Parathyroid adenoma (tissue), 2 donors: ENCODE measurements at regions not wholly inside any gene's neighbourhood (a gene's known extent, or its start where the extent isn't known, plus 50 kb on each side); places are given as distances from the start of the nearest gene placed in this dataset.

Source experiments
- H2AFZ ChIP-seq: fragments of 300-600 bp; sonication (generic); one replicate; pipeline ENCODE4 v1.7.0; 2017; ENCODE audit warnings: antibody characterized with exemption, mild to moderate bottlenecking
- H3K27ac ChIP-seq: fragments of 300-600 bp; sonication (generic); one replicate; pipeline ENCODE4 v1.7.0; 2017
- H3K27me3 ChIP-seq: fragments of 300-600 bp; sonication (generic); one replicate; pipeline ENCODE4 v1.7.0; 2017; ENCODE audit warnings: low read length; ENCODE audit not compliant: control insufficient read depth, insufficient read depth
- H3K36me3 ChIP-seq: fragments of 300-600 bp; sonication (generic); one replicate; pipeline ENCODE4 v1.7.0; 2017; ENCODE audit warnings: low read length; ENCODE audit not compliant: control insufficient read depth, insufficient read depth
- H3K4me1 ChIP-seq: fragments of 300-600 bp; sonication (generic); one replicate; pipeline ENCODE4 v1.7.0; 2017; ENCODE audit warnings: control low read depth
- H3K4me2 ChIP-seq: fragments of 300-600 bp; sonication (generic); one replicate; pipeline ENCODE4 v1.7.0; 2017; ENCODE audit warnings: low read length
- H3K4me3 ChIP-seq: fragments of 300-600 bp; sonication (generic); one replicate; pipeline ENCODE4 v1.7.0; 2017; ENCODE audit warnings: low read depth, low read length
- H3K79me2 ChIP-seq: fragments of 300-600 bp; sonication (generic); one replicate; pipeline ENCODE4 v1.7.0; 2017; ENCODE audit warnings: control low read depth
- H3K9ac ChIP-seq: fragments of 300-600 bp; sonication (generic); one replicate; pipeline ENCODE4 v1.7.0; 2017; ENCODE audit warnings: mild to moderate bottlenecking
- H3K9me3 ChIP-seq: fragments of 300-600 bp; sonication (generic); one replicate; pipeline ENCODE4 v1.7.0; 2017; ENCODE audit warnings: low read length; ENCODE audit not compliant: control insufficient read depth
- TF ChIP-seq, protein P1 (sequence below): fragments of 300-600 bp; sonication (generic); IDR thresholded peaks from one replicate; pipeline ENCODE4 v1.7.0; 2017; ENCODE audit warnings: antibody characterized with exemption, mild to moderate bottlenecking
- donor health status: primary hyperparathyroidism.

- H3K27me3 ChIP-seq: no peaks in the 10 kb centered on the region
- no peaks in the 10 kb centered on the region for H3K36me3 ChIP-seq
- no peak overlapping the region for H2AFZ ChIP-seq
- no peak overlapping the region for H3K9ac ChIP-seq
- H3K27ac ChIP-seq: no peak overlapping the region
- H3K4me2 ChIP-seq: no peak overlapping the region
- TF ChIP-seq, protein P1, sequence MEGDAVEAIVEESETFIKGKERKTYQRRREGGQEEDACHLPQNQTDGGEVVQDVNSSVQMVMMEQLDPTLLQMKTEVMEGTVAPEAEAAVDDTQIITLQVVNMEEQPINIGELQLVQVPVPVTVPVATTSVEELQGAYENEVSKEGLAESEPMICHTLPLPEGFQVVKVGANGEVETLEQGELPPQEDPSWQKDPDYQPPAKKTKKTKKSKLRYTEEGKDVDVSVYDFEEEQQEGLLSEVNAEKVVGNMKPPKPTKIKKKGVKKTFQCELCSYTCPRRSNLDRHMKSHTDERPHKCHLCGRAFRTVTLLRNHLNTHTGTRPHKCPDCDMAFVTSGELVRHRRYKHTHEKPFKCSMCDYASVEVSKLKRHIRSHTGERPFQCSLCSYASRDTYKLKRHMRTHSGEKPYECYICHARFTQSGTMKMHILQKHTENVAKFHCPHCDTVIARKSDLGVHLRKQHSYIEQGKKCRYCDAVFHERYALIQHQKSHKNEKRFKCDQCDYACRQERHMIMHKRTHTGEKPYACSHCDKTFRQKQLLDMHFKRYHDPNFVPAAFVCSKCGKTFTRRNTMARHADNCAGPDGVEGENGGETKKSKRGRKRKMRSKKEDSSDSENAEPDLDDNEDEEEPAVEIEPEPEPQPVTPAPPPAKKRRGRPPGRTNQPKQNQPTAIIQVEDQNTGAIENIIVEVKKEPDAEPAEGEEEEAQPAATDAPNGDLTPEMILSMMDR: no peak
- H3K9me3 ChIP-seq: no peaks in the 10 kb centered on the region
- H3K4me1 ChIP-seq: no peaks in the 10 kb centered on the region
- H3K79me2 ChIP-seq: no peaks in the 10 kb centered on the region
- no peak overlapping the region for H3K4me3 ChIP-seq
Observed at GRCh38 chr4:27728892-27729291, 868.3 kb downstream of the STIM2 start.

DNA sequence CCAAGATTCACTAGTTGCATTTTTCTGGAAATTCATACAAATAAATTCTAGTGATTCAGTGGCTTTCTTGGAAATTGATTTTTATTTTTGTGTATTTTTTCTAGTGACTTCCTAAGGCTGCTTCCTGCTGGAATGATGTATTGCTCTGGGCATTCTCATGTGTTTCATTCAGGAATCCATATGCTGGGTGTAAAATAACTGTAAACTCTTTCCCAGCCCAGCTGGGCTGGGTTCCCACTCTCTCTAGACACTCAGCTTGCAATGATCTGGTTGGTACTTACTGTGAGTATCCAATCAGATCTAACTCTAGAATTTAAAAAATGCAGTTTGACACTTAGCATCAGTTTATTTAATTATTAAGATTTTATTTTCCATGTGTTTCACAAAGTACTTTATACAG is 882.2 kb downstream of the STIM2 start:
- TF ChIP-seq, protein P1: no peak
- H3K9ac ChIP-seq: no peak overlapping the region
- H3K79me2 ChIP-seq: no peaks in the 10 kb centered on the region

GRCh38 chr4:27759611-27760575 is 899.3 kb downstream of the STIM2 start:
- Histone ChIP-seq H3K9me3 (no peaks in the 10 kb centered on the region), H3K27me3 (no peaks in the 10 kb centered on the region), H3K9ac (no peak overlapping the region), H2AFZ (no peak overlapping the region), H3K4me2 (no peak overlapping the region), H3K79me2 (no peaks in the 10 kb centered on the region), H3K4me3 (no peak overlapping the region), H3K4me1 (no peaks in the 10 kb centered on the region), H3K27ac (no peak overlapping the region), H3K36me3 (no peaks in the 10 kb centered on the region)
- TF ChIP-seq, protein P1: no peak

More for the DNA sequence above, 882.2 kb downstream of the STIM2 start:
- no peak overlapping the region for H2AFZ ChIP-seq
- H3K4me3 ChIP-seq: no peak overlapping the region
- no peak overlapping the region for H3K4me2 ChIP-seq
- no peak overlapping the region for H3K27ac ChIP-seq
- H3K9me3 ChIP-seq: no peaks in the 10 kb centered on the region
- H3K4me1 ChIP-seq: no peaks in the 10 kb centered on the region
- H3K27me3 ChIP-seq: no peaks in the 10 kb centered on the region
- H3K36me3 ChIP-seq: no peaks in the 10 kb centered on the region

DNA sequence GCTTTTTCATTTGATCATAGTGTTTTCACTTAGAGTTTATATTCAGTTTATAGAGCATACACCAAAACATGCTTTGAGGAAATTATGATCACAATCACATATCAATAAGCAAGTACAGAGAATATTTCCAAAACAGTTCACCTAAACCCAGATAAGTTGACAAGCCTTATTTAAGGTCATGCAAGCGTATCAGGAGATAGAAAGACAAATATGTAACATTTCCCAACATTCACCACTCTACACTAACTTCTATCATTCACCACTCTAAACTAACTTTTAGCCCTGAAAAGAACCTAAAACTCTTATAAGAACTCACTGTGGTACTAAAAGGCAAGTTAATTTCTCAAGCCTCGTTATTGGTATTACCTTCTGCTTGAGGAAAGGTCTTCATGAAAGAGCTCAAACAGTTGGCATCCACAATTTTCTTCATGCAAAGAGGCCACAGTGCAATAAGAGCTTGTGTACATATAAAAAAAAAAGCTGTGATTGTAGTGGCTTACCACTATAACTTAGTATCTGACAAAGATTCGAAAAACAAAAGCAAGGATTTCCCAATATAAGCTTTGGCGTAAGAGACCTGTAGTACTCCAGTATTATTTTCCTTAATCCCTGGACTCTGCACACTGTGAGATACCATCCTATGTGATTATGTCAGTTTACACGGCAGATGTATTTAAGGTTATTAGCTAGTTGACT is 903.3 kb downstream of the STIM2 start:
- TF ChIP-seq, protein P1: no peak
- Histone ChIP-seq H2AFZ (no peak overlapping the region), H3K27ac (no peak overlapping the region), H3K36me3 (no peaks in the 10 kb centered on the region), H3K4me1 (no peaks in the 10 kb centered on the region), H3K4me3 (no peak overlapping the region), H3K9me3 (no peaks in the 10 kb centered on the region), H3K9ac (no peak overlapping the region), H3K4me2 (no peak overlapping the region), H3K79me2 (no peaks in the 10 kb centered on the region), H3K27me3 (no peaks in the 10 kb centered on the region)
